ENCODE measurements at regions not wholly inside any gene's neighbourhood (a gene's known extent, or its start where the extent isn't known, plus 50 kb on each side); places are given as distances from the start of the nearest gene placed in this dataset.

DNA sequence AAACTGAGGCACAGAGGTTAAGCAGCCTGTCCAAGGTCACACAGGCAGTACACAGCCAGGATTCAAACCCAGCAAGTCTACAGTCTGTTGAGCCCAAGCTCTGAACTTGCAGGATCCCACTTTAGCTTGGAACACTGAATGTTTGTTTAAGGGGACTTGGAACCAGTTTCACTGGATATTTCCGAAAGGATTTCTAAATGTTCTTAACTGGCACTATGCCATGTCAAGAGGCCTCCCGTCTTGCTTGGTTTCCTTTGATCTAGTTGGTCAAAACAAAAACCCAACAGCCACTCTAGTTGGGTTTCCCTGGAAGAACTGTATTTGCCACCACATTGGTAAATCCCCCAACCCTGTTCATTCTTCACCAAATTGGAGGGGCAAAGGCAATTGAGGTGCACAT, 317.6 kb upstream of the KAZN start:
- H3K79me2 ChIP-seq (ENCODE audit: insufficient read depth, low read length) = no peaks in the 10 kb centered on the region
- H3K36me3 ChIP-seq (replicated peaks in 1 of 2; ENCODE audit: control insufficient read depth in 1 of 2, insufficient read depth in 2 of 2, low read length in 2 of 2) = no peaks in the 10 kb centered on the region
- no peaks in the 10 kb centered on the region for H3K27me3 ChIP-seq (ENCODE audit: control insufficient read depth in 2 of 2, insufficient read depth in 2 of 2, low read length in 2 of 2)
- H3K4me1 Mint-ChIP-seq = no peaks in the 10 kb centered on the region
- WGBS (ENCODE audit: insufficient coverage) = 100% methylated on average over 1 of the region's 2 CpGs
- H3K27ac Mint-ChIP-seq = no peak overlapping the region
- no peaks in the 10 kb centered on the region for H3K9me3 ChIP-seq (replicated peaks in 1 of 2; ENCODE audit: control insufficient read depth in 1 of 2, insufficient read depth in 1 of 2, low read length in 2 of 2)
- peaks cover 0 to 2% (median 0%) of the 10 kb centered on the region in 7 donors for H3K9me3 Mint-ChIP-seq
- no peak overlapping the region for H2AFZ ChIP-seq (ENCODE audit: insufficient read depth, low read depth, low read length, poor library complexity, severe bottlenecking)
- H3K4me3 ChIP-seq (replicated peaks in 1 of 3; ENCODE audit: low read depth in 2 of 3, low read length in 3 of 3) = no peak overlapping the region
- TF ChIP-seq, protein P1, sequence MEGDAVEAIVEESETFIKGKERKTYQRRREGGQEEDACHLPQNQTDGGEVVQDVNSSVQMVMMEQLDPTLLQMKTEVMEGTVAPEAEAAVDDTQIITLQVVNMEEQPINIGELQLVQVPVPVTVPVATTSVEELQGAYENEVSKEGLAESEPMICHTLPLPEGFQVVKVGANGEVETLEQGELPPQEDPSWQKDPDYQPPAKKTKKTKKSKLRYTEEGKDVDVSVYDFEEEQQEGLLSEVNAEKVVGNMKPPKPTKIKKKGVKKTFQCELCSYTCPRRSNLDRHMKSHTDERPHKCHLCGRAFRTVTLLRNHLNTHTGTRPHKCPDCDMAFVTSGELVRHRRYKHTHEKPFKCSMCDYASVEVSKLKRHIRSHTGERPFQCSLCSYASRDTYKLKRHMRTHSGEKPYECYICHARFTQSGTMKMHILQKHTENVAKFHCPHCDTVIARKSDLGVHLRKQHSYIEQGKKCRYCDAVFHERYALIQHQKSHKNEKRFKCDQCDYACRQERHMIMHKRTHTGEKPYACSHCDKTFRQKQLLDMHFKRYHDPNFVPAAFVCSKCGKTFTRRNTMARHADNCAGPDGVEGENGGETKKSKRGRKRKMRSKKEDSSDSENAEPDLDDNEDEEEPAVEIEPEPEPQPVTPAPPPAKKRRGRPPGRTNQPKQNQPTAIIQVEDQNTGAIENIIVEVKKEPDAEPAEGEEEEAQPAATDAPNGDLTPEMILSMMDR (IDR thresholded peaks at IDR 0.05) = no peak
- H3K4me1 ChIP-seq (ENCODE audit: control insufficient read depth in 1 of 2, insufficient read depth in 2 of 2, low read length in 2 of 2) = no peaks in the 10 kb centered on the region
- H3K4me3 Mint-ChIP-seq = no peak overlapping the region
- DNase-seq = no peak
- H3K27me3 Mint-ChIP-seq (ENCODE audit: low read depth in 3 of 3) = peaks cover 2 to 3% (median 2%) of the 10 kb centered on the region in 3 donors
- no peak overlapping the region for H3K4me2 ChIP-seq (replicated peaks; ENCODE audit: extremely low read depth, low read length, poor library complexity, severe bottlenecking)
- no peaks in the 10 kb centered on the region for H4K20me1 ChIP-seq (ENCODE audit: insufficient read depth, low read length)
- H3K36me3 Mint-ChIP-seq = no peaks in the 10 kb centered on the region
- no peak overlapping the region for H3K27ac ChIP-seq (ENCODE audit: low read depth in 1 of 2, low read length in 2 of 2)
- no peak overlapping the region for H3K9ac ChIP-seq (ENCODE audit: insufficient read depth, low read length, poor library complexity, severe bottlenecking)
- intact Hi-C loops (cut with micrococcal nuclease) = no loop called here

DNA sequence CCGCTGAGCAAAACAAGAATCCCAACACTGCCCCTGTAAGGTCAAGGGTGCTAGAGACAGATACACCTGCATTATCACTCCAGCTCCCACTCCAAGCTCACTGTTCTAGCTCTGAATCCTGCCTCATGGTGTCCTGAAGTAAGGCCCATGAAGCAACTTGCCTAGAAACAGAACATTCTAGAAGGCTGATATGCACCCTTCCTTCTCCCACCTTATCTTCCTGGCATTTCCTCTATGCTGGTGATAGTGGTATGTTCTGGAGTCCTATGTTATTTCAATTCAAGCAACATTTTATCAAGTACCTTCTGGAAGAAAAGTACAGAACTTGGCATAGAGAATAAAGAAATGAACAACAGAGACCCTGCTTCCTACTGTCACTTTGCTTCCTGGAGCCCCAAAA, 317.1 kb upstream of the KAZN start:
- intact Hi-C loops (cut with micrococcal nuclease) = no loop called here
- H3K27me3 Mint-ChIP-seq (ENCODE audit: low read depth in 3 of 3) = peaks cover 2 to 3% (median 2%) of the 10 kb centered on the region in 3 donors
- H3K36me3 Mint-ChIP-seq = no peaks in the 10 kb centered on the region
- no peak for DNase-seq
- H3K9me3 Mint-ChIP-seq = peaks cover 0 to 2% (median 0%) of the 10 kb centered on the region in 7 donors
- WGBS (ENCODE audit: insufficient coverage) = 91% methylated on average over 1 of the region's 1 CpG
- no peaks in the 10 kb centered on the region for H3K79me2 ChIP-seq (ENCODE audit: insufficient read depth, low read length)
- no peak overlapping the region for H2AFZ ChIP-seq (ENCODE audit: insufficient read depth, low read depth, low read length, poor library complexity, severe bottlenecking)
- H3K9ac ChIP-seq (ENCODE audit: insufficient read depth, low read length, poor library complexity, severe bottlenecking) = no peak overlapping the region
- H3K27ac ChIP-seq (ENCODE audit: low read depth in 1 of 2, low read length in 2 of 2) = no peak overlapping the region
- H3K4me1 Mint-ChIP-seq = no peaks in the 10 kb centered on the region
- peak overlapping the region in 1 of 7 donors; percentile 8 for H3K27ac Mint-ChIP-seq
- no peak overlapping the region for H3K4me2 ChIP-seq (replicated peaks; ENCODE audit: extremely low read depth, low read length, poor library complexity, severe bottlenecking)
- H3K9me3 ChIP-seq (replicated peaks in 1 of 2; ENCODE audit: control insufficient read depth in 1 of 2, insufficient read depth in 1 of 2, low read length in 2 of 2) = no peaks in the 10 kb centered on the region
- no peak overlapping the region for H3K4me3 ChIP-seq (replicated peaks in 1 of 3; ENCODE audit: low read depth in 2 of 3, low read length in 3 of 3)
- H3K36me3 ChIP-seq (replicated peaks in 1 of 2; ENCODE audit: control insufficient read depth in 1 of 2, insufficient read depth in 2 of 2, low read length in 2 of 2) = no peaks in the 10 kb centered on the region
- H4K20me1 ChIP-seq (ENCODE audit: insufficient read depth, low read length) = no peaks in the 10 kb centered on the region
- no peaks in the 10 kb centered on the region for H3K27me3 ChIP-seq (ENCODE audit: control insufficient read depth in 2 of 2, insufficient read depth in 2 of 2, low read length in 2 of 2)
- TF ChIP-seq, protein P1 (IDR thresholded peaks at IDR 0.05) = no peak
- H3K4me3 Mint-ChIP-seq = no peak overlapping the region
- no peaks in the 10 kb centered on the region for H3K4me1 ChIP-seq (ENCODE audit: control insufficient read depth in 1 of 2, insufficient read depth in 2 of 2, low read length in 2 of 2)
